HG03139 (cell line): ENCODE measurements at regions not wholly inside any gene's neighbourhood (a gene's known extent, or its start where the extent isn't known, plus 50 kb on each side); places are given as distances from the start of the nearest gene placed in this dataset.
"Not testable (repeated sequence)": the region's sequence is repeated elsewhere in the genome, so short reads cannot be mapped to it uniquely, and the experiment has no call there.

Experiments used
- ATAC-seq: cut with Tn5 transposase; IDR thresholded peaks from one replicate; pipeline ENCODE4 v1.9.1; 2021; ENCODE audit not compliant: unreplicated experiment

DNA sequence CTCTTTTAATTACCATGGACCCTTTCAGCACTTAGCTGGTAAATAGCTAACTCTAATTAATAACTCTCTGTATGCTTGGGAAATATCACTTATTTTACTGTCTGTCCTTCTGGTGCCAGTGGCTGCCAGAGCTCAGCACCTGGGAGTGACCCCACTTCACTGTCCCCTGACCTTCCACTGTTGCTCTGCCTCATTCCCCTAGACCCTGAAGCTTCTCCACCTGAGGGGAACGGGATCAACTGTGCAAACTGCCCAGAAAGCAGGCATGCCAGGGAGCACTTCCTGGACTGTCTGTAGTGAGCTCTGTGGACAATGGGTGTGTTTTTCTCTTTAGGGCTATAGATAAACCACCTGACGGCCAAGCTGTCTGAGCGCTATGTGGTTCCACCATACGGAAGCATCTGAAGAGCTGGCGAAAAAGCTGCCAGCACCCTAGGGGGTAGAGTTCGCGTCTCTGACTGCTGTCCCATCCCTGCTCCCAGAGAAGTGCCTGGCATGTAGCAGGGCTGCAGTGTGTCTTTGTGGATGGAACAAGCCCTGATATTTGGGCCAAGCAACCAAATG lies 106.3 kb upstream of the FOXA2 start:
- ATAC-seq, result no peak

DNA sequence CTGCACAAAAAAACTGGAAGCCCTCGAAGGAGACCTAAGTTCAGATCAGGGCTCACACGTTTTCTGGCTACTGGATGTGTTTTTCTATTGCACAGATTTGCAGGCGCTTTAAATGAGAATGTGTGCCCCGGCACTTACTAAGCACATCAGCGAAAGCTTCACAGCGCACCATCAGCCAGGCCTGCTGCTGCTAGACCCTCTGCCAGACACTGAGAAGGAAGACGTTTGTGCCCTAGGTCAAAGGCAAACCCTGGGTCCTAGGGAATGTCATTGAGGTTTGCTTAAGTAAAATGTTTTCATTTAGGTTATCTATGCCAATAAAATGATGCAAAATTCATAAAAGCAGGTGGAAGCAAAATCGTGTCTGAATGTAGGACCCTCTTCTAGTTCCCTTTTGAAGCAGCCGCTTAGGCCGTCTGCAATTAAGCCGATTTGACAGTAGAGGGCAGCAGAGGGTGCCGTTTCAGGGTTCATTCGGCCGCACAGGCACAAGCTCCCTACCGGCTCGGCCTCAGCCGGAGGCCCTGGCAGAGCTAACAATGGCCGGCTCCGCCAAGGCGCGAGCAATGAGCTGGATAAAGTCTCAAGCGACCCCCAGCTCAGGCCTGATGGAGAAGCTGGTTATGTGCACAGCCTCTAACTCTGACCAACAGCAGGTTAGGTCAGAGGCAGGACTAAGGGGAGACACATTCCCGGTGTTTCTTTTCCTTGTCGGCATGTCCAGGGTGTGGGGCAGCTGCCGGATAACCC lies 107.2 kb upstream of the FOXA2 start:
- ATAC-seq, result peak; percentile 61

DNA sequence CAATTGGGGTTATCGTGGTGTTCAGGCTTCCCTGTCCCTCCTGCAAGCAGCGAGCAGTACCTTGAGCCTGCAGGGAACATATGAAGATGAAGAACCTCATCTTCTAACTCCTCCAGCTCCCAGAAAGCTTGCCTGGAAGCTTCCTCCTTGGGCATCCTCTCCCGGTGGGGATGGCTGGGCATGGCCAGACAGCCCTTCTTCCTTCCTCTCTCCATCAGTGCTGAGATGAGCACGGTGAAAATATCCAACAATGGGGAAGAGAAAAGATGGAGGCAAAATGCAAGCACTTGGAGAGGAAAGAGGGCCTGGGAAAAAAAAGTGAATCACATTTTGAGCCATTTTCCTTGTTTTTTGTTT lies 107.7 kb upstream of the FOXA2 start:
- ATAC-seq, result no peak

DNA sequence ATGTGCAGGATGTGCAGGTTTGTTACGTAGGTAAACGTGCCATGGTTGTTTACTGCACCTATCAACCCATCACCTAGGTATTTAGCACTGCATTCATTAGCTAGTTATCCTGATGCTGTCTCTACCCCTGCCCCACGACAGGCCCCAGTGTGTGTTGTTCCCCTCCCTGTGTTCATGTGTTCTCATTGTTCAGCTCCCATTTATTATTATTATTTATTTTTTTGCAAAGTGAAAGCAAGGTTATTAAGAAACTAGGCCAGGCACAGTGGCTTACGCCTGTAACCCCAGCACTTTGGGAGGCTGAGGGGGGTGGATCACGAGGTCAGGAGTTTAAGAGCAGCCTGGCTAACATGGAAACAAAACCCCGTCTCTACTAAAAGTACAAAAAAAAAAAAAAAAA lies 108.2 kb upstream of the FOXA2 start:
- not testable (repeated sequence) for ATAC-seq

DNA sequence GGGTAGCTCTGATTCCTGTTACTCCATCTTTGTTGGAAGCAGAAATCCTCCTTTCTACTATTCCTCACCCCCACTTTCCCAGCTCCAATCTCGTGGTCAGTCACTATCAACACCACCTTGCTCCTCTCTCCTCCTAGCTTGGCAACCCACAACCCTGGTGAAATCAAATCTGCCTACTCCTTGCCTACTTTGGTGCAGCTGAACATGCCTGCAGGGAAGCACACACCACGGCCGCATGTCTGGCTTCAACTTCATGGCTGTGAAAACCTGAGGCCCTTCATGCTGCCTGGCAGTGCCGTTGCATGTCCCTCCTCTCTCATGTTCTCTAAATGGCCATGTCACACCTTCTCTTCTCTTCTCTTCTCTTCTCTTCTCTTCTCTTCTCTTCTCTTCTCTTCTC lies 112.4 kb upstream of the FOXA2 start:
- no peak for ATAC-seq

DNA sequence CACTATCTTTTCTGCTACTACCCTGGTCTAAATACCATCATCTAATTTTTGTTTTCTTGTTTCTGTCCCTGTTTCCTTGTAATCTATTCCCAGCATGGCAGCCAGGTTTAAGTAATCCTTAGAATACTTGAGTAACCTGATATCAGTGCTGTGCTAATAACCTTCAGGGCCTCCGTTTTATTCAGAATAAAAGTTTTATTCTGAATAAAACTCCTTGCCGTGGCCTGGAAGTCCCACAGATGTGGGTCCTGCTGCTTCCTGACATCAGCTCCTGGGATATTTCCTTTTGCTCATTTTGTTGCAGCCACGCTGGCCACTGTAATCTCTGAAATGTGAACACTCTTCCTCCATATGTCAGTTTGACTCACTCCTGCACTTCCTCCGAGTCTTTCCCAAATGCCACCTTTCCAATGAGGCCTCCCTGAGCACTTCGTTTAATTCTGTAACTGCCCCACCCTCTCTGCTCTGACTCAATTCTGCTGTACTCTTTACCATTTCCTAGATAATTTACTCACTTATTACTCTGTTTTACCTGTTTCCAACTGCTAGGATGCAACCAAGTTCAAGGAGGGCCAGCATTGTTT lies 114.0 kb upstream of the FOXA2 start:
- no peak for ATAC-seq

DNA sequence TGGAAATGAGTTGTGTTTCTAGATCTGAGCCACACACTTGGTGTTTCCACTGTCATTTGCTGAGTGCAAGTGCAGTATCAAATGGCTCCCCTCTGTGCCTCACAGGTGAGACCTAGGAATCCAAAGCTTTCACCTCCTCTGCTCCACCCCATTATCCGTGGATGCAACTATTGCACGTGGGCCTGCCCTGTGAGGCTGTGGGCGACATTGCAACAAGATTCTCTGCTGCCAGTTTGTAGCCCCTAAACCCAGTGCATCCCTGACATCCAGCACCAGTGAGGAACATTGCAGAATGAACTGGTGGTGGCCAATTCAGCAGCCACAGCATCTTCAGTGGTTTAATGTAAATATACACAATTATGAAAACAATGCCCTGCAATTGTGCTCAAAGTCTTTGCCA lies 115.0 kb upstream of the FOXA2 start:
- no peak for ATAC-seq

DNA sequence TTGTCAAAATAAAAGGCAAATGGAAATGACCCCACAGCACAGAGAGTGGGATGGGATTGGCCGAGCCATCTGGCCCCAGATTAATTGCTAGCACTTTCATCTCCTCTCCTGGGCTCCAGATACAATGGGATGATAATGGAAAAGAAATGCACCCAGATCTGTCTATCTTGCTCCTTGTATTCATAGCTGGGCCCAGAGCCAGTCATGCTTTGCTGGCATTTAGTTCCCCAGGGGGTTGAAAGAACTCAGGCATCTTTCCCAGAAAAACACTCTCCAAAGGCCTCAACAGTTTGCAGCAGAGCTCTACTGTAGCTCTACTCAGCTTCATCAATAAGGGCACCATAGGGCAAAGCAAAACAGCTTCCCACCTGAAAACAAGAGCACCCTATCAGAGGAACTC lies 116.0 kb upstream of the FOXA2 start:
- no peak for ATAC-seq

DNA sequence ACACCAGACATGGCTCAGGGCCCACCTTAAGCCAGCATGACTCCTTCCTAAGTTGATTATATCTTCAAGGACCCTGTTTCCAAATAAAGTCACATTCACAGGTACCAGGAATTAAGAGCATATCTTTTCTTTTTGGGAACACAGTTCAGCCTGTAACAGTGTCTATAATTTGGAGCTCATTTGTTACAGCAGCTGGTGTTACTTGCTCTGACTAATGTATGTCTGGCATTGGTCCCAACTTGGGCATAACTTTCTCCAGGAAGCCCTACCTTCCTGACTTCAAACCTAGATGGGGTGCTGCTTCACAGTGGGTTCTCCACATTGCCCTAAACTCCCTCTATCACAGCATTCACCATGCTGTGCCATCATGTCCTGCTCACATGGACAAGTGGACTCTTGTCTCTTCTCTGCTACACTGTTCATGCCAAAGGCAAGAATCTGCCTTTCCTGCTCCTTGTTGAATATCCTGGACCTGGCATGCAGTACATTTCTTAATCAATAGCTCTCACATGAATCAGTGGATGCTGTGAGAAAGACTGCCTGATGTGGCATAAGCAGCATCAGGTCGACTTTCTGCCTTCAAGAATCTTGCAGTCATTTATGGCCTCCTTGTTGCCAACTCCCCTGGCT lies 117.4 kb upstream of the FOXA2 start:
- ATAC-seq, result no peak

DNA sequence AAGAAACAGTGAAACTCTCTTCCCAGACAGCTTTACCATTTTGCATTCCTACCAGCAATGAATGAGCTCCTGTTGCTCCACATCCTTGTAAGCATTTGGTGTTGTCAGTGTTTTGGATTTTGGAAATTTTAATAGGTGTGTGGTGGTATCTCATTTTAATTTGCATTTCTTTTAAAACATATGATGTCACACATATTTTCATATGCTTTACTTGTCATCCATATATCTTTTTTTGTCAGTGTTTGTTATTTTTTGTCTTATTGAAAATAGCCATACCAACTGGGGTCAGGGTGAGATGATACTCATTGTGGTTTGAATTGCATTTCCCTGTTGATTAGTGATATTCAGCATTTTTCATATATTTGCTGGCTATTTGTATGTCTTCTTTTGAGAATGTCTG lies 119.5 kb upstream of the FOXA2 start:
- no peak for ATAC-seq

DNA sequence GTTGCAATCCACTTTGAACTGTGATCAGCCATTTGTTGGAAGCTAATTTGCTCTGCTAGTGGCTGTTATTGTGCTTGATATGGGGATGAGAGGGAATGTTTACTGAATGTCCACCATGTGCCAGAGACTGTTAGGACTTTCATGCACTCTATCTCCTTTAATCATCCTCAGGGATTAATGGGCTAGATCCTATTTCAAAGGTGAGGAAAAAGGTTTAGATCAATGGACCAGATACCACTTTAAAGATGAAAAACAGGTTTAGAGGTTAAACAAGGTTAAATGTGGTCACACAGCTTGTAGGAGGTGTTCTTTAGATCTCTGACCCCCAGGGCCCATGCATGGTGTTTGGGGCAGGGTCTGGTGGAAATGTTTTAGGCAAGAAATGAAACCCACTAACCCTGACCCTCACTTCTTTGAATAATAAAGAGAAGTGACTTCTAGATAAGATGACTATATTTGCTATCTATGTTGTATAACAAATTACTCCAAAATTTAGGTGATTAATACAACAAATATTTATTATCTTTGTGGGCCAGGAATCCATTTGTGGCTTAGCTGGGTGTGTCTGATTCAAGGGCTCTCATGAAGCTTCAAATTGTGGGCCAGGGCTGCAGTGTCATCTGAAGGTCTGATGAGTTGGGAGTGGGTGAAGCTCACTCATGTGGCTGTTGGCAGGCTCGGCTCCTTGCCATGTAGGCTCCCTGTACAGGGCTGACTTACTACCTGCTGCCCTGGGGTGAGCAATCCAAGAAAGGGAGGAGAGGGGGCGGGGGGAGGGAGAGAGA lies 127.8 kb upstream of the FOXA2 start:
- no peak for ATAC-seq

DNA sequence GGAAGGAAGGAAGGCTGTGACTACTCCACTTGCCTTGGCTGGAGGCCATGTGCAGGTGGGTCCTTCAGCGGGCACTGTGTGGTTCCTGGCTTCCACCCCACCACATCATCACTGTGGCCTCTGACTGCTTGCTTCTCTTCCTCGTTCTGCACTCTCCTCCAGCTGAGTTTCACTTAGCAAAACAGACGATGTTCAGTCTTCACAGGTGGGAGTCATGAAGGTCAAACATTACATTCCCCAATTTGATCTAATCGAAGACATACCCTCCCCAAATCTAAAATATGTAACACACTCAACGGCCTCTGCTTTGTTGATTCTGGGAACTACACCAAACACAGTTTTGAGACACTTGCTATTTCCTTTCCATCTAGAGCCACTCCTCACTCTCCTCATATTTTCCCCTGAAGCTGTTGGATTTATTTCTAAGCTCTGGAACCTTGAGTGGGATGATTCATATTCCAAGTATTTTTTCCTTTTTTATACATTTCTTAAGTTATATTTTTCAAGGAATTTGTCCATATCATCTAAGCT lies 132.5 kb upstream of the FOXA2 start:
- no peak for ATAC-seq

DNA sequence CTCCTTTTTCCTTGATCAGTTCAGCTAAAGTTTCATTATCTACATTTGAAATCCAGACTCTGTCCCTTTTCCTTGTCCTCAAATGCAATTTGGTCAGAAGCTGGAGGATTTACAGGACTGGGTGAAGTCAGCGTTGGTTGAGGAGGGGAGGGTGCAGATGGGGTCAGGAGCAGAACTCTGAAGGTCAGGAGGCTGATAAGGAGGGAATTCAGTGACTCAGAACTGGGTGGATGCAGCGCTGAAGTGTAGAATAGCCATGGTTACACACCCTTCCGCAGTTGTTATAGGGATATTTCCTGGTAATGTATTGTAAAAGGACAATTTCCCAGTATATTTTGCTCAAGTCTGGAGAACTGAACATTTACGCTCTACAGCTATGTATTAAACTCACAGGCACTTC lies 133.1 kb upstream of the FOXA2 start:
- ATAC-seq, result no peak

DNA sequence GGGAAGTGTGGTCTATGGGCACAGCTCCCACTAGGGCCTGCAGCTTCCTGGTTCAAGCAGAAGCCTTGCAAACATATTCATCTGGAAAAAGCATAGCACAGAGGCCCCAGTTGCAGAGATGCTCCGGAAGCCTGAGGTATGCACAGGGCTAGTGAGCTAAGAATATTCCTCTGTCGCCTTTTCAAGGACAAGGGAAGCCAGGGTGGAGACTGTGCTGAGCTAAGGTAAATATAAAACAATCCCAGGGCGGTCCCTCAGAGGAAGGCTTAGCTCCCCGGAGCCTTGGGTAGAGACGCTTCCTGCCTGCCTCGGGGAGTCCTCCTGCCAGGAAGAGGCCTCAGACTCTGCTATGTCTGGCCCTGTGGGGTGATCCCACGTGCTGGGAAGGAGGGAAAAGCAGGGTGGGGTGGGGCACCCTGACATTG lies 134.8 kb upstream of the FOXA2 start:
- ATAC-seq, result no peak

DNA sequence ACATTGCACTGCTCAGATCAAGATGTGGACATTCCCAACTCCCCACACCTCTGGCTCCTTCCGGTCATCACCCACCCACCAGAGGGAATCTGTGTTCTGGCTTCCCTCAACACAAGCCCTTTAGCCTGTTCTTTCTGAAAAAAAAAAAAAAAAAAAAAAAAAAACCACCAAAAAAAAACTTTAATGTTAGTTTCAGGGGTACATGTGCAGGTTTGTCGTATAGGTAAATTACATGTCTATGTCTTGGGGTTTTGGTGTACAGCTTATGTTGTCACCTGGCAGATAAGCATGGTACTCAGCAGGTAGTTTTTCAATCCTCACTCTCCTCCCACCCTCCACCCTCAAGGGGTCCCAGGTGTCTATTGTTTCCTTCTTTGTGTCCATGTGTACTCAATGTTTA lies 135.8 kb upstream of the FOXA2 start:
- no peak for ATAC-seq

DNA sequence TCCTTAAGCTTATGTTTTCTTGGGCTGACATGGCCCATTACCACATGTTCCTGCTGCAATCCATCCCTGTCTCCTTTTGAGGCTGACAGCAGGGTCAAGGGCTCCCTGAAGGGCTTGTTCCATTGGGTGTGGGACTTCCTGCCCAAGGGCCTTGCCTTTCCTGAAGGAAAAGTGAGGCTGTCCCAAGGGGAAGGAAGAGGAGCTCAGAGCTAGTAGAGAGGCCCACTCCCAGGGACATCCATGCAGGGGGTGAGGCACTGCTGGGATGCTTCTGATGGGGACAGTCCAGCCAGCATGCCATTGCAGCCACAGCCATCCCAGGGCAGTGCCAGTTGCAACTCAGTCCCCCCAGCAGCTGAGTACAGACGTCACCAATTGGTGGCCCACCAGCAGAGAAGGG lies 138.4 kb upstream of the FOXA2 start:
- ATAC-seq, result no peak

DNA sequence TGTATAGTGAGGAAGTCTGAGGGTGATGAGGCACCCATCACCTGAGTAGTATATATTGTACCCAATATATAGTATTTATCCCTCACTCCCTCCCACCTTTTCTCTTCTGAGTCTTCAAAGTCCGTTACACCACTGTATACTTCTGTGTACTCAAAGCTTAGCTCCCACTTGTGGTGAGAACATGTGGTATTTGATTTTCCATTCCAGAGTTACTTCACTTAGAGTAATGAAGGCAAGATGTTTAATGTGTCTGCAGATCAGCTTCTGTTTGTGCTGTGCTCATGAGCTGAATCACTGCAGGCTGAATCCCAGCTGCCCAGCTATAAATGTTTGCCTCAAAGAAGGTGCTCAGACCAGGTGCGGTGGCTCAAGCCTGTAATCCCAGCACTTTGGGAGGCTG lies 139.3 kb upstream of the FOXA2 start:
- no peak for ATAC-seq

DNA sequence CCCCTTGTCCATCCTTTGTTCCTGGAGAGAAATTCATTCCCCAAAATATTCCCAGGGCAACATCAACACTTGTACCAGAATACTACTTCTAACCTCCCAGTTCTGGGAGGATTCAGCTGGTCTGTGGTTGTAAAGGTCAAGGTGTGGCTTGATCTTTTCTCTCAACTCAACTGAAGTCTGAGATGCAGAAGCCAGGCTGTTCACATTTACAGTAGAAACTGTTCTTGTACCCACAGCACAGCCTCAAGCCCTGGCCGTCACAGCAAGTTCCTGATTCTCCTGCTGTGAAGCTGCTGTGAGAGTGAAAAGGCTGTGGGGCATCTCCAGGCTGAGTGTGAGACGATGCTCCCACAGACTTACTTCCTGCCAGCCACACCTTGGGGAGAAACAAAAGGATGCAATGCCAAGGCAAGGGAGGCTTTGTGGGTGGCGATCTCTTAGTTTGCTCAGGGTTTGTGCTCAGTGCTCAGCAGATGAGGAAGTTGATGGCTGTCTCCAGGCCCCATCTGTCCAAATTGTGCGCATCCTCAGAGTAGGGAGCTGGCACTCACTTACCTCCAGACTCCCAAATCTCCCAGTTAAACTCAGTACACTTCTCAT lies 143.9 kb upstream of the FOXA2 start:
- no peak for ATAC-seq

DNA sequence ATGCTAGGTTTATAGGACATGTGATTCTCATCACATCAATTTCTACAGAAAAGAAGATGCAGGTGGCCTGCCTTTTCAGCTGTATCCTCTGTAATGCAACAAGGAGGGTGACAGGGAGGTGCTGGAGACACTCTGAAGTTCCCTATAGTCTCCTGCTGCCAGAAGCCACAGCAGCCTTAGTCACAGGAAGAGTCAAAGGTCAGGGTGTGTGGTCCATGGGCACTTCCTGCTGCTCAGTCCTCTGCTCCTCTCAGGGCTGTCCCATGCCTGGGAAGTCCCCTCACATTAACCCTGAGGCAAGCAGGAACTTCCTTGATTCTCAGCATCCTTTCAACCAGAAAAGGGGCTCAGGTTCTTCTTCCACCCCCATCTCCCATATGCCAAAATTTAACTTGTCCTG lies 144.8 kb upstream of the FOXA2 start:
- ATAC-seq, result no peak

DNA sequence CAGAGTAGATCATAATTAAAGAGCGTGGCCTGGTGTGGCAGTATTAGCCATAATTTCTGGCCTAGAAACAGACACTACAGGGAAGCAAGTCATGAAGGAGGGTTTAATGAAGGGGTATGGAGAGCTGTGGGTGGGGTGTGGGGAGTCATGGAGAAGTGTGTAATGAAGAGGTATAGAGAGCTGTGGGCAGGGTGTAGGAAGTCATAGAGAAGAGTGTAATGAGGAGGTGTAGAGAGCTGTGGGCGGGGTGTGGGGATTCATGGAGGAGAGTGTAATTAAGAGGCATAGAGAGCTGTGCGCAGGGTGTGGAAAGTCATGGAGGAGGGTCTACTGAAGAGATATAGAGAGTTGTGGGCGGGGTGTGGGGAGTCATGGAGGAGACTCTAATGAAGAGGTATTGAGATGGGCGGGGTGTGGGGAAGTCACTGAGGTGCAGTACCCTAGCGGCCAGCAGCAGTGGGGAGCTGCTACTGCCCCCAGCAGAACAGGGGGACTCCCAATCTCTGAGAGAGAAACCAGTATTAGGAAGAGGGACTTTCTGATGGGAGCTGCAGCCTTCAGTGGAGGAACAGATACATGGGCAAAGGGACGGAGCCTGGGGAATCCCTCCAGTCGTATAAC lies 145.4 kb upstream of the FOXA2 start:
- no peak for ATAC-seq
